Naive B cell (primary cell): ENCODE measurements at regions not wholly inside any gene's neighbourhood (a gene's known extent, or its start where the extent isn't known, plus 50 kb on each side); places are given as distances from the start of the nearest gene placed in this dataset.

Source experiments
- ATAC-seq, 2 donors: fragments of 150-1000 bp; cut with Tn5 transposase; 2 replicates each; pipeline ENCODE4 v1.10.0; 2021; ENCODE audit warnings: low read depth in 2 of 2, mild to moderate bottlenecking in 2 of 2, moderate library complexity in 2 of 2
- DNase-seq: peaks from one replicate; pipeline ENCODE4 v3.0.0; 2022
- H3K27ac Mint-ChIP-seq, 6 donors: one replicate each; pipeline ENCODE4 v1.8.0; 2020 to 2022; ENCODE audit warnings: mild to moderate bottlenecking in 6 of 6, mixed read lengths in 6 of 6, moderate library complexity in 5 of 6, inconsistent platforms in 2 of 6
- H3K27me3 Mint-ChIP-seq, 3 donors: one replicate each; pipeline ENCODE4 v1.8.0; 2021 to 2022; ENCODE audit warnings: mixed read lengths in 3 of 3, mild to moderate bottlenecking in 1 of 3
- H3K36me3 Mint-ChIP-seq, 2 donors: one replicate each; pipeline ENCODE4 v1.8.0; 2020 to 2022; ENCODE audit warnings: mixed read lengths in 2 of 2, inconsistent platforms in 1 of 2, mild to moderate bottlenecking in 1 of 2
- H3K4me1 Mint-ChIP-seq, 3 donors: one replicate each; pipeline ENCODE4 v1.8.0; 2020 to 2022; ENCODE audit warnings: mixed read lengths in 3 of 3, inconsistent platforms in 1 of 3, mild to moderate bottlenecking in 1 of 3, moderate library complexity in 1 of 3
- H3K4me3 Mint-ChIP-seq, 8 donors: one replicate each; pipeline ENCODE4 v1.8.0; 2020 to 2022; ENCODE audit warnings: mild to moderate bottlenecking in 8 of 8, mixed read lengths in 8 of 8, moderate library complexity in 8 of 8, inconsistent platforms in 2 of 8
- H3K9me3 Mint-ChIP-seq, 7 donors: one replicate each; pipeline ENCODE4 v1.8.0; 2020 to 2022; ENCODE audit warnings: mixed read lengths in 7 of 7, mild to moderate bottlenecking in 5 of 7, inconsistent platforms in 2 of 7, moderate library complexity in 1 of 7

GRCh38 chr1:175808999-175809398, 65.6 kb upstream of the TNR start:
- Mint-ChIP-seq H3K36me3 (no peaks in the 10 kb centered on the region), H3K27ac (no peak overlapping the region), H3K27me3 (peaks cover 5 to 32% (median 16%) of the 10 kb centered on the region in 3 donors), H3K4me1 (no peaks in the 10 kb centered on the region), H3K9me3 (peaks cover 0 to 10% (median 2%) of the 10 kb centered on the region in 7 donors), H3K4me3 (no peak overlapping the region)
- no peak for ATAC-seq
- DNase-seq = no peak

GRCh38 chr1:175808573-175808972, 65.2 kb upstream of the TNR start:
- peaks cover 5 to 32% (median 16%) of the 10 kb centered on the region in 3 donors for H3K27me3 Mint-ChIP-seq
- no peak for ATAC-seq
- DNase-seq = no peak
- H3K4me3 Mint-ChIP-seq = no peak overlapping the region
- no peaks in the 10 kb centered on the region for H3K36me3 Mint-ChIP-seq
- peaks cover 0 to 10% (median 2%) of the 10 kb centered on the region in 7 donors for H3K9me3 Mint-ChIP-seq
- no peak overlapping the region for H3K27ac Mint-ChIP-seq
- no peaks in the 10 kb centered on the region for H3K4me1 Mint-ChIP-seq

- H3K27ac Mint-ChIP-seq = no peak overlapping the region
- peaks cover 5 to 15% (median 8%) of the 10 kb centered on the region in 3 donors for H3K27me3 Mint-ChIP-seq
- DNase-seq = no peak
- ATAC-seq = no peak
- no peaks in the 10 kb centered on the region for H3K36me3 Mint-ChIP-seq
- no peaks in the 10 kb centered on the region for H3K4me1 Mint-ChIP-seq
- H3K4me3 Mint-ChIP-seq = no peak overlapping the region
- H3K9me3 Mint-ChIP-seq = no peaks in the 10 kb centered on the region
Measured at GRCh38 chr1:175804561-175804960, 61.2 kb upstream of the TNR start.

GRCh38 chr1:175803413-175803812, 60.0 kb upstream of the TNR start:
- H3K9me3 Mint-ChIP-seq = no peaks in the 10 kb centered on the region
- H3K4me1 Mint-ChIP-seq = no peaks in the 10 kb centered on the region
- no peaks in the 10 kb centered on the region for H3K36me3 Mint-ChIP-seq
- H3K27ac Mint-ChIP-seq = no peak overlapping the region
- ATAC-seq (no peak), DNase-seq (no peak)
- peaks cover under 1 to 8% (median 2%) of the 10 kb centered on the region in 3 donors for H3K27me3 Mint-ChIP-seq
- no peak overlapping the region for H3K4me3 Mint-ChIP-seq

GRCh38 chr1:175802407-175803123, 59.2 kb upstream of the TNR start:
- H3K27me3 Mint-ChIP-seq = peaks cover 0 to 7% (median 0%) of the 10 kb centered on the region in 3 donors
- DNase-seq (no peak), ATAC-seq (no peak)
- no peaks in the 10 kb centered on the region for H3K4me1 Mint-ChIP-seq
- no peaks in the 10 kb centered on the region for H3K9me3 Mint-ChIP-seq
- H3K27ac Mint-ChIP-seq = no peak overlapping the region
- no peak overlapping the region for H3K4me3 Mint-ChIP-seq
- H3K36me3 Mint-ChIP-seq = no peaks in the 10 kb centered on the region

- no peak for ATAC-seq
Measured at GRCh38 chr1:175801979-175802378, 58.6 kb upstream of the TNR start.

GRCh38 chr1:175797576-175797975, 54.2 kb upstream of the TNR start:
- Mint-ChIP-seq H3K27me3 (peaks cover 16 to 29% (median 18%) of the 10 kb centered on the region in 3 donors), H3K4me1 (no peaks in the 10 kb centered on the region), H3K9me3 (peaks cover 0 to 3% (median 0%) of the 10 kb centered on the region in 7 donors), H3K27ac (no peak overlapping the region), H3K36me3 (no peaks in the 10 kb centered on the region), H3K4me3 (no peak overlapping the region)
- ATAC-seq (no peak), DNase-seq (no peak)

More at GRCh38 chr1:175801979-175802378, 58.6 kb upstream of the TNR start:
- Mint-ChIP-seq H3K27ac (no peak overlapping the region), H3K9me3 (no peaks in the 10 kb centered on the region), H3K4me3 (no peak overlapping the region), H3K4me1 (no peaks in the 10 kb centered on the region), H3K36me3 (no peaks in the 10 kb centered on the region), H3K27me3 (peaks cover 3 to 9% (median 5%) of the 10 kb centered on the region in 3 donors)
- no peak for DNase-seq

- Mint-ChIP-seq H3K9me3 (peaks cover 0 to 3% (median 0%) of the 10 kb centered on the region in 7 donors), H3K4me3 (no peak overlapping the region), H3K36me3 (no peaks in the 10 kb centered on the region), H3K4me1 (no peaks in the 10 kb centered on the region), H3K27me3 (peaks cover 25 to 42% (median 26%) of the 10 kb centered on the region in 3 donors), H3K27ac (no peak overlapping the region)
- ATAC-seq (no peak), DNase-seq (no peak)
Measured at GRCh38 chr1:175794586-175794985, 51.2 kb upstream of the TNR start.

GRCh38 chr1:175793617-175794016, 50.2 kb upstream of the TNR start:
- DNase-seq (no peak), ATAC-seq (no peak)
- Mint-ChIP-seq H3K4me3 (no peak overlapping the region), H3K4me1 (no peaks in the 10 kb centered on the region), H3K36me3 (no peaks in the 10 kb centered on the region), H3K9me3 (peaks cover 0 to 6% (median 0%) of the 10 kb centered on the region in 7 donors), H3K27ac (no peak overlapping the region), H3K27me3 (peaks cover 30 to 49% (median 31%) of the 10 kb centered on the region in 3 donors)
